A549 (cell line): ENCODE measurements at regions not wholly inside any gene's neighbourhood (a gene's known extent, or its start where the extent isn't known, plus 50 kb on each side); places are given as distances from the start of the nearest gene placed in this dataset.
"Not testable (repeated sequence)": the region's sequence is repeated elsewhere in the genome, so short reads cannot be mapped to it uniquely, and the experiment has no call there.

Source experiments
- BHLHE40 ChIP-seq: IDR thresholded peaks from 2 replicates; pipeline ENCODE4 v1.6.1; 2012; ENCODE audit warnings: low read depth, low read length, inconsistent platforms
- CHD4 ChIP-seq: fragments of 200-600 bp; sonication (generic); IDR thresholded peaks from 2 replicates; pipeline ENCODE4 v1.6.1; 2016; ENCODE audit warnings: antibody characterized with exemption, mild to moderate bottlenecking, borderline replicate concordance
- CTCF ChIP-seq: fragments of >200 bp; sonication (Bioruptor Twin); formaldehyde crosslinking; IDR thresholded peaks from 3 replicates; pipeline ENCODE4 v1.5.1; 2016
- EP300 ChIP-seq, 2 experiments: fragments of >200 bp; sonication (Bioruptor Twin); formaldehyde crosslinking; IDR thresholded peaks; 2 replicates in 1 of 2; 3 replicates in 1 of 2; pipeline ENCODE4 v1.6.1; 2016 to 2017
- POLR2A ChIP-seq: IDR thresholded peaks from 2 replicates; pipeline ENCODE4 v1.6.1; 2012; ENCODE audit warnings: mild to moderate bottlenecking, low read length
- RAD21 ChIP-seq, 2 experiments: fragments of >200 bp in 1 of 2; sonication (Bioruptor Twin) in 1 of 2; formaldehyde crosslinking in 1 of 2; IDR thresholded peaks in 1 of 2; conservative IDR thresholded peaks in 1 of 2; 2 replicates in 1 of 2; 3 replicates in 1 of 2; pipeline ENCODE4 v1.6.1; 2012 to 2018; ENCODE audit warnings: inconsistent platforms in 1 of 2
- ZNF302 ChIP-seq: fragments of 250-450 bp; sonication (Bioruptor Pico); IDR thresholded peaks from 2 replicates; pipeline ENCODE4 v1.9.0; 2021; ENCODE audit warnings: inconsistent platforms, mild to moderate bottlenecking, moderate library complexity

GRCh38 chr13:108042866-108043265, 172.5 kb downstream of the LIG4 start:
- not testable (repeated sequence) for TF ChIP-seq EP300 (IDR thresholded peaks at IDR 0.05); CTCF; CHD4; POLR2A; RAD21 (conservative IDR thresholded peaks at IDR 0.05 in 1 of 2, IDR thresholded peaks at IDR 0.05 in 1 of 2); BHLHE40; ZNF302 (CRISPR knock-in tag)
